ENCODE measurements at regions not wholly inside any gene's neighbourhood (a gene's known extent, or its start where the extent isn't known, plus 50 kb on each side); places are given as distances from the start of the nearest gene placed in this dataset.

GRCh38 chr17:31649302-31649701 is 209.7 kb downstream of the COPRS start:
- CTCF ChIA-PET (ENCODE audit: unreplicated experiment) = interaction anchor here (0.6 kb wide), 1 partner anchor 62 kb away, joined by 4 read pairs; no protein-coding TSS in a partner anchor
- POLR2A ChIA-PET = no interaction called here
- Histone ChIP-seq H3K9me2 (ENCODE audit: insufficient read depth, low read length) (no peaks in the 10 kb centered on the region), H2AFZ (ENCODE audit: low read length) (no peak overlapping the region), H3K4me2 (ENCODE audit: low read length) (no peak overlapping the region), H3K4me1 (ENCODE audit: insufficient read depth, low read length, poor library complexity, severe bottlenecking) (peaks cover 10% of the 10 kb centered on the region), H3K36me3 (ENCODE audit: insufficient read depth, low read length) (no peaks in the 10 kb centered on the region), H3K79me2 (ENCODE audit: insufficient read depth, low read depth, low read length) (no peaks in the 10 kb centered on the region), H4K20me1 (ENCODE audit: insufficient read depth, low read length) (no peaks in the 10 kb centered on the region), H3K9me3 (ENCODE audit: low read length) (no peaks in the 10 kb centered on the region; the same call in 1 of the 2 replicates), H3K4me3 (ENCODE audit: low read depth, low read length, poor library complexity, severe bottlenecking) (no peak overlapping the region), H3K27ac (ENCODE audit: low read depth, low read length, poor library complexity, severe bottlenecking) (no peak overlapping the region)
- intact Hi-C loops (cut with micrococcal nuclease; ENCODE audit: unreplicated experiment) = no loop called here
- DNase-seq (ENCODE audit: low spot score) = no peak
- TF ChIP-seq, protein P1, sequence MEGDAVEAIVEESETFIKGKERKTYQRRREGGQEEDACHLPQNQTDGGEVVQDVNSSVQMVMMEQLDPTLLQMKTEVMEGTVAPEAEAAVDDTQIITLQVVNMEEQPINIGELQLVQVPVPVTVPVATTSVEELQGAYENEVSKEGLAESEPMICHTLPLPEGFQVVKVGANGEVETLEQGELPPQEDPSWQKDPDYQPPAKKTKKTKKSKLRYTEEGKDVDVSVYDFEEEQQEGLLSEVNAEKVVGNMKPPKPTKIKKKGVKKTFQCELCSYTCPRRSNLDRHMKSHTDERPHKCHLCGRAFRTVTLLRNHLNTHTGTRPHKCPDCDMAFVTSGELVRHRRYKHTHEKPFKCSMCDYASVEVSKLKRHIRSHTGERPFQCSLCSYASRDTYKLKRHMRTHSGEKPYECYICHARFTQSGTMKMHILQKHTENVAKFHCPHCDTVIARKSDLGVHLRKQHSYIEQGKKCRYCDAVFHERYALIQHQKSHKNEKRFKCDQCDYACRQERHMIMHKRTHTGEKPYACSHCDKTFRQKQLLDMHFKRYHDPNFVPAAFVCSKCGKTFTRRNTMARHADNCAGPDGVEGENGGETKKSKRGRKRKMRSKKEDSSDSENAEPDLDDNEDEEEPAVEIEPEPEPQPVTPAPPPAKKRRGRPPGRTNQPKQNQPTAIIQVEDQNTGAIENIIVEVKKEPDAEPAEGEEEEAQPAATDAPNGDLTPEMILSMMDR (conservative IDR thresholded peaks at IDR 0.05; ENCODE audit: low read length) = no peak
- no peak for TF ChIP-seq EZH2phosphoT487 (IDR thresholded peaks at IDR 0.05; ENCODE audit: borderline replicate concordance, low read depth, low read length)
- no TSS peak for BruUV-seq (replicated peaks)

DNA sequence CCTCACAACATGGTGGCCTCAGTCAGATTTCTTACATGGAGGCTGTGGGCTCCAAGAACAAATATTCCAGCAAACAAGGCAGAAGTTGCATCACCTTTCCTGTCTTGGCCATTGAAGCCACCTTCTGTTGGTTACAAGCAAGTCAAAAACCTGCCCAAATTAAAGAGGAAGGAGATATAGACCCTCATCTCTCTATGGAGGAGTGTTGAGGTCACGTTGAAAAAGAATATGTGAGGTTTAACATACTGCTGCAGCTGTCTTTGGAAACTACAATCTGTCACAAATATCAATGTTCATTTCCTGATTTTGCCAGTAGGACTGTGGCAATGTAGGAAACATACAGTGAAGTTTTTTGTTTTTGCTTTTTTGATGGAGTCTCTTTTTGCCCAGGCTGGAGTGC is 211.4 kb downstream of the COPRS start:
- CTCF ChIA-PET (ENCODE audit: unreplicated experiment) = no interaction called here
- no peak overlapping the region for H3K4me3 ChIP-seq (ENCODE audit: low read depth, low read length, poor library complexity, severe bottlenecking)
- intact Hi-C loops (cut with micrococcal nuclease; ENCODE audit: unreplicated experiment) = no loop called here
- no peaks in the 10 kb centered on the region for H3K36me3 ChIP-seq (ENCODE audit: insufficient read depth, low read length)
- H3K79me2 ChIP-seq (ENCODE audit: insufficient read depth, low read depth, low read length) = no peaks in the 10 kb centered on the region
- no TSS peak for BruUV-seq (replicated peaks)
- no peak overlapping the region for H3K27ac ChIP-seq (ENCODE audit: low read depth, low read length, poor library complexity, severe bottlenecking)
- H3K9me2 ChIP-seq (ENCODE audit: insufficient read depth, low read length) = no peaks in the 10 kb centered on the region
- no peak for DNase-seq (ENCODE audit: low spot score)
- H4K20me1 ChIP-seq (ENCODE audit: insufficient read depth, low read length) = no peaks in the 10 kb centered on the region
- H3K4me2 ChIP-seq (ENCODE audit: low read length) = no peak overlapping the region
- no peak overlapping the region for H2AFZ ChIP-seq (ENCODE audit: low read length)
- no peak for TF ChIP-seq EZH2phosphoT487 (IDR thresholded peaks at IDR 0.05; ENCODE audit: borderline replicate concordance, low read depth, low read length)
- TF ChIP-seq, protein P1 (conservative IDR thresholded peaks at IDR 0.05; ENCODE audit: low read length) = no peak
- peaks cover 10% of the 10 kb centered on the region for H3K4me1 ChIP-seq (ENCODE audit: insufficient read depth, low read length, poor library complexity, severe bottlenecking)
- POLR2A ChIA-PET = interaction anchor here (0.6 kb wide), 1 partner anchor 119 kb away, joined by 9 read pairs; no protein-coding TSS in a partner anchor
- H3K9me3 ChIP-seq (ENCODE audit: low read length) = no peaks in the 10 kb centered on the region; the same call in 1 of the 2 replicates

DNA sequence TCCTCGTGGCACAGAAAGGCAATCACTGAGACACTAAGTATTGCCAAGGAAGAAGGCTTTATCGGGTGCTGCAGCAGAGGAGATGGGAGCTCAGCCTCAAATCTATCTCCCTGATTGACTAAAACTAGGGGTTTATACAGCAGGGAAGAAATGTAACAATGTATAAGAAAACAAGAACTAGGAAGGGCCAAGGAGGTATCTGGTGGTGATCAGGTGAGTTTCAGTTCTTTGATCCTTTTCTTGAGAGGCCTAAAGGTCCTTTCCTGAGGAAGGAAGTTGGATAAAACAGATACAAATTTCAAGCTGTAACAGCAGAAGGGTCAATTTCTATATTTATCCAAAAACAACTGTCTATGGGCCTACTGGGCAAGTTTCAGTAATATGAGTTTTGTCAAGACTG is 212.4 kb downstream of the COPRS start:
- DNase-seq (ENCODE audit: low spot score) = no peak
- Histone ChIP-seq H3K4me3 (ENCODE audit: low read depth, low read length, poor library complexity, severe bottlenecking) (no peak overlapping the region), H3K9me3 (ENCODE audit: low read length) (no peaks in the 10 kb centered on the region; the same call in 1 of the 2 replicates), H2AFZ (ENCODE audit: low read length) (no peak overlapping the region), H3K9me2 (ENCODE audit: insufficient read depth, low read length) (no peaks in the 10 kb centered on the region), H3K36me3 (ENCODE audit: insufficient read depth, low read length) (no peaks in the 10 kb centered on the region), H3K79me2 (ENCODE audit: insufficient read depth, low read depth, low read length) (no peaks in the 10 kb centered on the region), H3K27ac (ENCODE audit: low read depth, low read length, poor library complexity, severe bottlenecking) (no peak overlapping the region), H3K4me1 (ENCODE audit: insufficient read depth, low read length, poor library complexity, severe bottlenecking) (peaks cover 10% of the 10 kb centered on the region), H3K4me2 (ENCODE audit: low read length) (no peak overlapping the region), H4K20me1 (ENCODE audit: insufficient read depth, low read length) (no peaks in the 10 kb centered on the region)
- CTCF ChIA-PET (ENCODE audit: unreplicated experiment) = interaction anchor here (0.6 kb wide), 1 partner anchor 85 kb away, joined by 6 read pairs; no protein-coding TSS in a partner anchor
- intact Hi-C loops (cut with micrococcal nuclease; ENCODE audit: unreplicated experiment) = no loop called here
- TF ChIP-seq EZH2phosphoT487 (IDR thresholded peaks at IDR 0.05; ENCODE audit: borderline replicate concordance, low read depth, low read length) = no peak
- TF ChIP-seq, protein P1 (conservative IDR thresholded peaks at IDR 0.05; ENCODE audit: low read length) = no peak
- POLR2A ChIA-PET = interaction anchor here (0.6 kb wide), 1 partner anchor 38 kb away, joined by 3 read pairs; no protein-coding TSS in a partner anchor
- BruUV-seq (replicated peaks) = no TSS peak
